Heart right ventricle (tissue), 16 donors: ENCODE measurements at regions not wholly inside any gene's neighbourhood (a gene's known extent, or its start where the extent isn't known, plus 50 kb on each side); places are given as distances from the start of the nearest gene placed in this dataset.

ENCODE experiments used
- ATAC-seq, 8 donors: fragments of 200-7000 bp; cut with Tn5 transposase; one replicate each; pipeline ENCODE4 v1.9.1; 2020; ENCODE audit warnings: mild to moderate bottlenecking in 8 of 8, moderate library complexity in 8 of 8, moderate number of reproducible peaks in 1 of 8
- DNase-seq, 2 donors: peaks; one replicate each; pipeline ENCODE4 v3.0.0-alpha.2; 2020
- H3K27ac ChIP-seq, 10 donors: fragments of 200-600 bp; sonication (generic) in 2 of 10; one replicate each; pipeline versions ENCODE4 v1.5.0 to v1.8.0; 2020 to 2022; ENCODE audit warnings: mild to moderate bottlenecking in 3 of 10
- H3K27me3 ChIP-seq, 7 donors: fragments of 200-600 bp; one replicate each; pipeline ENCODE4 v1.8.0; 2021 to 2022; ENCODE audit warnings: mild to moderate bottlenecking in 2 of 7
- H3K36me3 ChIP-seq, 9 donors: fragments of 200-600 bp; sonication (generic) in 1 of 9; one replicate each; pipeline versions ENCODE4 v1.5.0 to v1.8.0; 2020 to 2022; ENCODE audit warnings: mild to moderate bottlenecking in 2 of 9
- H3K4me1 ChIP-seq, 9 donors: fragments of 200-600 bp; sonication (generic) in 1 of 9; one replicate each; pipeline versions ENCODE4 v1.5.0 to v1.8.0; 2020 to 2022; ENCODE audit warnings: mild to moderate bottlenecking in 4 of 9
- H3K4me3 ChIP-seq, 10 donors: fragments of 200-600 bp; sonication (generic) in 2 of 10; one replicate each; pipeline versions ENCODE4 v1.5.0 to v1.8.0; 2020 to 2022; ENCODE audit warnings: mild to moderate bottlenecking in 7 of 10, moderate library complexity in 2 of 10
- H3K9me3 ChIP-seq, 11 donors: fragments of 200-600 bp in 10 of 11; sonication (generic) in 2 of 11; one replicate each; pipeline versions ENCODE4 v1.5.0 to v1.8.0; 2013 to 2022; ENCODE audit warnings: mild to moderate bottlenecking in 2 of 11, control low read depth in 1 of 11, moderate library complexity in 1 of 11
- WGBS, 2 donors: extraction: QIAGEN DNeasy Blood & Tissue Kit; methylation state at CpG; one replicate each; pipeline ENCODE4 v1.1.7; 2013; ENCODE audit warnings: inconsistent platforms in 1 of 2; 5-methylcytosine and 5-hydroxymethylcytosine counted together
- intact Hi-C, 10 donors: fragments of 100-400 bp; cut with DNase I; formaldehyde crosslinking; loops; one replicate each; pipeline versions ENCODE4 v1.11.1 to v1.14.2; 2022
- TF ChIP-seq, protein P1 (sequence below), 9 donors: fragments of 200-600 bp; sonication (generic) in 2 of 9; IDR thresholded peaks; one replicate each; pipeline versions ENCODE4 v1.5.0 to v1.8.0; 2021 to 2022; ENCODE audit warnings: antibody characterized with exemption in 9 of 9, mild to moderate bottlenecking in 5 of 9, moderate library complexity in 1 of 9
- donor health status: Arrhythmogenic right ventricular cardiomyopathy.
- donor health status: ischemic (EF 13 %, LVEDD 7.1; RV severe dilation, severe dysfunction).
- donor health status: healthy with polysubstance abuse.
- donor health status: DM: no; HTN: yes; CAD: no.
- donor health status: DM: no; HTN: no; CAD: no.
- donor health status: ischemic (EF 25% LVEDD 6.9; RV normal size, moderate dysfunction).
- donor health status: ischemic (EF 25% LVEDD 5.7; RV mildly dilated, moderate dysfunction).
- donor health status: healthy.
- donor health status: DM: yes; HTN: yes; CAD: no.
- donor health status: Ischemic cardiomyopathy.
- donor health status: ischemic (EF 35%, LVEDD 5.7; RV mildly dilated, moderate dysfunction).
- donor health status: nonischemic (EF 11% LVEDD 7.7; RV severe dilation, severe dysfunction).
- donor health status: DM: yes; HTN: yes; CAD: no.
- donor health status: PGD.
- donor health status: ischemic (EF 29% LVEDD 5.4; RV normal size, mild dysfunction).
- donor health status: nonischemic (EF 23%, LVEDD 6.1; RV moderate dilation, normal function).

DNA sequence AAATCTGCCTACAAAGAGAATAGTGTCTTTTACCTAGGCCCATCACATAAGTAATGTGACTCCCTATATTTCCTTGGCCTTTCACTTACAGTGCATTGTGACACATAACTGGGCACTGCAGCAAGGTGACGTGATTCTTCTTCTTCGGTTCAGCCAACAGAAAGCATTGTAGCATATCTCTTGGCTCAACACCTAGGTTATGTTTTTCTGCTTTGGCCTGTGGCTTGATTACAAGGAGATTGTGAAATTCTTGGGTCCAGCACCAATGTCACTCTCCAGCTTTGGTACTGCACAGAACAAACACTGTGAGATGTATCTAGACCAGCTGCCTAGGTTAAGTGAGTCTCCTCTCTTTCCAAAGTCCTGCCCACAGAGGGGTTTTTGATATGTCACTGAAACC lies 995.1 kb upstream of the TSPY4 start:
- WGBS, 2 donors: 53 to 58% methylated on average over 2 of the region's 2 CpGs
- H3K4me1 ChIP-seq: no peaks in the 10 kb centered on the region
- H3K27ac ChIP-seq: no peak overlapping the region
- no peaks in the 10 kb centered on the region for H3K9me3 ChIP-seq
- DNase-seq (no peak), ATAC-seq (no peak)
- H3K27me3 ChIP-seq: no peaks in the 10 kb centered on the region
- no peaks in the 10 kb centered on the region for H3K36me3 ChIP-seq
- no peak overlapping the region for H3K4me3 ChIP-seq
- intact Hi-C loops: no loop called here
- TF ChIP-seq, protein P1, sequence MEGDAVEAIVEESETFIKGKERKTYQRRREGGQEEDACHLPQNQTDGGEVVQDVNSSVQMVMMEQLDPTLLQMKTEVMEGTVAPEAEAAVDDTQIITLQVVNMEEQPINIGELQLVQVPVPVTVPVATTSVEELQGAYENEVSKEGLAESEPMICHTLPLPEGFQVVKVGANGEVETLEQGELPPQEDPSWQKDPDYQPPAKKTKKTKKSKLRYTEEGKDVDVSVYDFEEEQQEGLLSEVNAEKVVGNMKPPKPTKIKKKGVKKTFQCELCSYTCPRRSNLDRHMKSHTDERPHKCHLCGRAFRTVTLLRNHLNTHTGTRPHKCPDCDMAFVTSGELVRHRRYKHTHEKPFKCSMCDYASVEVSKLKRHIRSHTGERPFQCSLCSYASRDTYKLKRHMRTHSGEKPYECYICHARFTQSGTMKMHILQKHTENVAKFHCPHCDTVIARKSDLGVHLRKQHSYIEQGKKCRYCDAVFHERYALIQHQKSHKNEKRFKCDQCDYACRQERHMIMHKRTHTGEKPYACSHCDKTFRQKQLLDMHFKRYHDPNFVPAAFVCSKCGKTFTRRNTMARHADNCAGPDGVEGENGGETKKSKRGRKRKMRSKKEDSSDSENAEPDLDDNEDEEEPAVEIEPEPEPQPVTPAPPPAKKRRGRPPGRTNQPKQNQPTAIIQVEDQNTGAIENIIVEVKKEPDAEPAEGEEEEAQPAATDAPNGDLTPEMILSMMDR (IDR thresholded peaks at IDR 0.05): no peak

DNA sequence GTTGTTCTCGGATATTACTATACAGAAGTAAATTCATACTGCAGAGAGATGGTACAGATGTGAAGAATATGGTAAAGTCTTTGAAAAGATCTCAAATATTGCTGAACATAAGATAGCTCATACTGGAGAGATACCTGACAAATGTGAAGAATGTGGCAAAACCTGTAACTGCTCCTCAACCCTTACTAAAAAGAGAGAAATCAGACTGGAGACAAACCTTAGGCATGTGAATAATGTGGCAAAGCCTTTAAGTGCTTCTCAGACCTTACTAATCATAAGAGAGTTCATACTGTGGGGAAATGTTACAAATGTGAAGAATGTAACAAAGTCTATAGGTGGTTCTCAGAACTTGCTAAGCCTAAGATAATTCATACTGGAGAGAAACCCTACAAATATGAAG lies 986.0 kb upstream of the TSPY4 start:
- Histone ChIP-seq H3K4me3 (no peak overlapping the region), H3K36me3 (no peaks in the 10 kb centered on the region), H3K9me3 (no peaks in the 10 kb centered on the region), H3K27ac (no peak overlapping the region), H3K27me3 (no peaks in the 10 kb centered on the region), H3K4me1 (no peaks in the 10 kb centered on the region)
- TF ChIP-seq, protein P1 (IDR thresholded peaks at IDR 0.05): no peak
- ATAC-seq (no peak), DNase-seq (no peak)
- intact Hi-C loops: no loop called here
- 32 to 35% methylated on average over 1 of the region's 1 CpG for WGBS, 2 donors

DNA sequence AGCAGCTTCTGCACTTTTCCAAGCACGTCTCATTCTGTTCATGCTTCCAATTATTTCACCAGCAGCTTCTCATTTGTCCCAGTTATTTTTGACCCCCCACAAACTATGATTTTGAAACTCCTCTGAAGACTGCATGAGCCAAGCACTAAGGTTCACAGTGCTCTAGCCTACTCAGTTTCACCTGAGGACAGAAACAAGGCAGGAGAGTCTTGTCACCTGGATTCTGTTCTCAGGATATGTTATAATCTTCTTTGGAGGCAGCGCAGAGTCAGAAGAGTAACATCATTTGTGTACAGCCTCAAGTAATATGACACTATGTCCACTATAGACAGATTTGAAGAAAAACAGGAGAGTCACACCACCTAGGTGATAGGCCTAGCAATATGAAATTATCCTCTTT lies 985.1 kb upstream of the TSPY4 start:
- Histone ChIP-seq H3K4me1 (no peaks in the 10 kb centered on the region), H3K4me3 (no peak overlapping the region), H3K27me3 (no peaks in the 10 kb centered on the region), H3K9me3 (no peaks in the 10 kb centered on the region), H3K36me3 (no peaks in the 10 kb centered on the region), H3K27ac (no peak overlapping the region)
- intact Hi-C loops: no loop called here
- ATAC-seq: no peak
- TF ChIP-seq, protein P1 (IDR thresholded peaks at IDR 0.05): no peak
- no peak for DNase-seq
- WGBS, 2 donors: 62 to 69% methylated on average over 2 of the region's 2 CpGs

DNA sequence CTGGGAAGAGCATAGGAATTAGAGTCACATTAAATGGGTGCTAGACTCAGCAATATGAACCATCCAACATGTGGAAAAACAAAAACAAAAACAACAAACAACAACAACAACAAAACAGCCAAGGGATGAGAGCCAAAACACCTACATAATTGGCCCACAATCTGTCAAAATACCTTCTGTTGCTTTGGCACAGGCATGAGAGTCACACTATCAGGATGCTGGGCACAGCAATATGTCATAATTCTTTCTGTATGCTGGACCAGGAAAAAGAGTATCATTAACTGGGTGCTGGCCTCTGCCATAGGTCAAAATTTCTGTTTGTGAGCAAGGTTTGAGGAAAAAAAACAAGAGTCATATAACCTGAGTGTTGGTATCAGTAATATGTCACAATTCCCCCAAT lies 979.1 kb upstream of the TSPY4 start:
- DNase-seq: no peak
- Histone ChIP-seq H3K9me3 (no peaks in the 10 kb centered on the region), H3K4me1 (no peaks in the 10 kb centered on the region), H3K4me3 (no peak overlapping the region), H3K27me3 (no peaks in the 10 kb centered on the region), H3K36me3 (no peaks in the 10 kb centered on the region), H3K27ac (no peak overlapping the region)
- ATAC-seq: no peak
- TF ChIP-seq, protein P1 (IDR thresholded peaks at IDR 0.05): no peak
- intact Hi-C loops: no loop called here

DNA sequence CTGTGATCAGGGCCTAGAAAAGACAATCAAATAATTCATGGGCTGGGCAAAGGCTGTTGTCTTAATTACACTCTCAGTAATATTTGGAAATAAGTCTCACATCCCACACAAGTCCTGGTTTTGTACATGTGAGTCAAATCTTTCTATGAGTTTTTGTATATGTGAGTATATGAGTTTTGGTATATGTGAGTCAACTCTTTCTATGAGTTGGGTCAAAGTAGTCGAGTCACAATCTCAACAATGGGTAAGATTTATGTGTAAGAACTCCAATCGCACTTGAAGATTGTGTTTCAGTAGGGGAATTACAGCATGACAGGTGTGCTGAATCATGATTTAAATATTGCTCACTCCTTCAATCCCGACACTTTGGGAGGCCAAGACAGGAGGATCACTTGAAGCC lies 975.5 kb upstream of the TSPY4 start:
- Histone ChIP-seq H3K9me3 (no peaks in the 10 kb centered on the region), H3K36me3 (no peaks in the 10 kb centered on the region), H3K4me1 (no peaks in the 10 kb centered on the region), H3K4me3 (no peak overlapping the region), H3K27ac (no peak overlapping the region), H3K27me3 (no peaks in the 10 kb centered on the region)
- WGBS, 2 donors: 45 to 54% methylated on average over 3 of the region's 3 CpGs
- ATAC-seq: no peak
- TF ChIP-seq, protein P1 (IDR thresholded peaks at IDR 0.05): no peak
- intact Hi-C loops: no loop called here
- no peak for DNase-seq
